GM23338 (cell line): ENCODE measurements at regions not wholly inside any gene's neighbourhood (a gene's known extent, or its start where the extent isn't known, plus 50 kb on each side); places are given as distances from the start of the nearest gene placed in this dataset.

Experiments used
- ATAC-seq: fragments of 200-7000 bp; cut with Tn5 transposase; 3 replicates; pipeline ENCODE4 v1.9.1; 2020
- DNase-seq: peaks from one replicate; pipeline ENCODE4 v3.0.0-alpha.2; 2015; ENCODE audit warnings: low spot score
- H2AFZ ChIP-seq: fragments of 200-600 bp; sonication (generic); 2 replicates; pipeline ENCODE4 v1.8.0; 2016; ENCODE audit warnings: antibody characterized with exemption, mild to moderate bottlenecking, moderate library complexity
- H3F3A ChIP-seq: fragments of 200-600 bp; sonication (generic); replicated peaks from 2 replicates; pipeline ENCODE4 v1.8.0; 2017; ENCODE audit warnings: antibody characterized with exemption, mixed run types, low read depth
- H3K27ac ChIP-seq: fragments of 200-600 bp; sonication (generic); 2 replicates; pipeline ENCODE4 v1.6.1; 2016; ENCODE audit warnings: low read depth
- H3K27me3 ChIP-seq: fragments of 200-600 bp; sonication (generic); 2 replicates; pipeline ENCODE4 v1.8.0; 2016; ENCODE audit warnings: mild to moderate bottlenecking, mixed run types, moderate library complexity; ENCODE audit not compliant: insufficient read depth
- H3K36me3 ChIP-seq: fragments of 200-600 bp; sonication (generic); 2 replicates; pipeline ENCODE4 v1.8.0; 2016; ENCODE audit warnings: mild to moderate bottlenecking; ENCODE audit not compliant: insufficient read depth
- H3K4me1 ChIP-seq: fragments of 200-600 bp; sonication (generic); 2 replicates; pipeline ENCODE4 v1.8.0; 2016; ENCODE audit warnings: mild to moderate bottlenecking, moderate library complexity; ENCODE audit not compliant: insufficient read depth
- H3K4me2 ChIP-seq: fragments of 200-600 bp; sonication (generic); 2 replicates; pipeline ENCODE4 v1.7.1; 2017; ENCODE audit warnings: mixed run types
- H3K4me3 ChIP-seq: fragments of 200-600 bp; sonication (generic); 2 replicates; pipeline ENCODE4 v1.6.1; 2016; ENCODE audit warnings: mixed run types
- H3K79me2 ChIP-seq: fragments of 200-600 bp; sonication (generic); replicated peaks from 2 replicates; pipeline ENCODE4 v1.8.0; 2017; ENCODE audit warnings: mild to moderate bottlenecking; ENCODE audit not compliant: insufficient read depth
- H3K9me2 ChIP-seq: fragments of 200-600 bp; sonication (generic); 2 replicates; pipeline ENCODE4 v1.8.0; 2017; ENCODE audit not compliant: insufficient read depth
- H4K20me1 ChIP-seq: fragments of 200-600 bp; sonication (generic); replicated peaks from 2 replicates; pipeline ENCODE4 v1.8.0; 2017; ENCODE audit warnings: mild to moderate bottlenecking; ENCODE audit not compliant: insufficient read depth
- H3K27ac Mint-ChIP-seq: 2 replicates; pipeline ENCODE4 v1.8.0; 2020; ENCODE audit warnings: inconsistent platforms, mild to moderate bottlenecking, moderate library complexity, mixed read lengths
- H3K27me3 Mint-ChIP-seq: 3 replicates; pipeline ENCODE4 v1.8.0; 2022; ENCODE audit warnings: low read depth, mild to moderate bottlenecking, moderate library complexity, mixed read lengths, inconsistent platforms; ENCODE audit not compliant: insufficient read depth, poor library complexity
- H3K36me3 Mint-ChIP-seq: 3 replicates; pipeline ENCODE4 v1.8.0; 2021; ENCODE audit warnings: low read depth, mild to moderate bottlenecking, inconsistent platforms, moderate library complexity, mixed read lengths
- H3K4me1 Mint-ChIP-seq: 3 replicates; pipeline ENCODE4 v1.8.0; 2020; ENCODE audit warnings: mild to moderate bottlenecking, inconsistent platforms, mixed read lengths
- H3K4me3 Mint-ChIP-seq: 3 replicates; pipeline ENCODE4 v1.8.0; 2021; ENCODE audit warnings: moderate library complexity, mild to moderate bottlenecking, inconsistent platforms, mixed read lengths
- H3K9me3 Mint-ChIP-seq: 3 replicates; pipeline ENCODE4 v1.8.0; 2020; ENCODE audit warnings: moderate library complexity, mild to moderate bottlenecking, inconsistent platforms, mixed read lengths
- CREB1 ChIP-seq: fragments of 250-450 bp; sonication (Bioruptor Pico); IDR thresholded peaks from 2 replicates; pipeline ENCODE4 v1.5.0; 2020; ENCODE audit warnings: low read depth, mild to moderate bottlenecking, moderate library complexity
- CTCF ChIP-seq, 2 experiments: fragments of 200-600 bp in 1 of 2; sonication (generic) in 1 of 2; conservative IDR thresholded peaks; 2 replicates each; pipeline versions ENCODE4 v1.5.1 to v1.6.1; 2016 to 2017; ENCODE audit warnings: antibody characterized with exemption in 2 of 2, low read depth in 2 of 2, mild to moderate bottlenecking in 2 of 2, moderate library complexity in 1 of 2
- ETS1 ChIP-seq: IDR thresholded peaks from 2 replicates; pipeline ENCODE4 v1.6.1; 2016; ENCODE audit warnings: antibody characterized with exemption
- EZH2 ChIP-seq: fragments of 200-600 bp; sonication (generic); IDR thresholded peaks from one replicate; pipeline ENCODE4 v1.8.0; 2017; ENCODE audit warnings: antibody characterized with exemption, mild to moderate bottlenecking, low read depth; ENCODE audit not compliant: unreplicated experiment
- EZH2phosphoT487 ChIP-seq: fragments of 200-600 bp; sonication (generic); IDR thresholded peaks from one replicate; pipeline ENCODE4 v1.8.1; 2018; ENCODE audit warnings: antibody characterized with exemption; ENCODE audit not compliant: unreplicated experiment
- JUNB ChIP-seq: IDR thresholded peaks from one replicate; pipeline ENCODE4 v1.6.1; 2016; ENCODE audit warnings: antibody characterized with exemption; ENCODE audit not compliant: unreplicated experiment
- NANOG ChIP-seq: IDR thresholded peaks from 2 replicates; pipeline ENCODE4 v1.6.1; 2016; ENCODE audit warnings: antibody characterized with exemption, borderline replicate concordance
- POLR2AphosphoS5 ChIP-seq: IDR thresholded peaks from 2 replicates; pipeline ENCODE4 v1.6.1; 2016; ENCODE audit warnings: antibody characterized with exemption, low read depth
- REST ChIP-seq: IDR thresholded peaks from one replicate; pipeline ENCODE4 v1.6.1; 2018; ENCODE audit warnings: antibody characterized with exemption; ENCODE audit not compliant: unreplicated experiment
- STAT1 ChIP-seq: IDR thresholded peaks from one replicate; pipeline ENCODE4 v1.6.1; 2016; ENCODE audit warnings: antibody characterized with exemption; ENCODE audit not compliant: unreplicated experiment
- ZNF114 ChIP-seq: fragments of 250-450 bp; sonication (Bioruptor Pico); IDR thresholded peaks from 2 replicates; pipeline ENCODE4 v1.5.0; 2020; ENCODE audit warnings: mild to moderate bottlenecking, moderate library complexity
- ZNF331 ChIP-seq: fragments of 250-450 bp; sonication (Bioruptor Pico); IDR thresholded peaks from 2 replicates; pipeline ENCODE4 v1.5.0; 2020; ENCODE audit warnings: low read depth, mild to moderate bottlenecking, moderate library complexity
- ZNF462 ChIP-seq: fragments of 250-450 bp; sonication (Bioruptor Pico); IDR thresholded peaks from 2 replicates; pipeline ENCODE4 v1.5.0; 2020; ENCODE audit warnings: mild to moderate bottlenecking, moderate library complexity

GRCh38 chr1:172926070-172926469, 124.7 kb downstream of the TNFSF18 start:
- Histone ChIP-seq H3K27ac (no peak overlapping the region), H3F3A (no peaks in the 10 kb centered on the region), H3K79me2 (no peaks in the 10 kb centered on the region), H3K9me2 (0 out of 2 replicates have a peak, but pooled peaks cover under 1% of the 10 kb centered on the region), H3K4me3 (no peak overlapping the region), H4K20me1 (no peaks in the 10 kb centered on the region), H3K27me3 (no peaks in the 10 kb centered on the region), H2AFZ (no peak overlapping the region), H3K36me3 (no peaks in the 10 kb centered on the region), H3K4me2 (no peak overlapping the region), H3K4me1 (no peaks in the 10 kb centered on the region)
- H3K27ac Mint-ChIP-seq = no peak overlapping the region
- TF ChIP-seq POLR2AphosphoS5 (no peak), ZNF462 (CRISPR knock-in tag) (no peak), JUNB (no peak), EZH2phosphoT487 (no peak), ZNF114 (no peak), REST (no peak), ZNF331 (CRISPR knock-in tag) (no peak), STAT1 (no peak), CTCF (conservative IDR thresholded peaks at IDR 0.05; ENCODE audit: low read depth in 2 of 2) (no peak), ETS1 (no peak), EZH2 (no peak), CREB1 (CRISPR knock-in tag) (no peak), NANOG (no peak)
- H3K27me3 Mint-ChIP-seq = no peaks in the 10 kb centered on the region
- no peaks in the 10 kb centered on the region for H3K36me3 Mint-ChIP-seq
- ATAC-seq (no peak), DNase-seq (no peak)
- no peaks in the 10 kb centered on the region for H3K4me1 Mint-ChIP-seq
- no peaks in the 10 kb centered on the region for H3K9me3 Mint-ChIP-seq
- H3K4me3 Mint-ChIP-seq = no peak overlapping the region
